Renal pelvis (tissue), 1 donor: ENCODE measurements at regions not wholly inside any gene's neighbourhood (a gene's known extent, or its start where the extent isn't known, plus 50 kb on each side); places are given as distances from the start of the nearest gene placed in this dataset.

Experiments used
- DNase-seq: peaks from one replicate; pipeline ENCODE4 v3.0.0-alpha.2; 2013

GRCh38 chrX:30950391-30950790 lies 61.3 kb upstream of the TAB3 start:
- DNase-seq, result no peak

GRCh38 chrX:30949554-30949953 lies 60.5 kb upstream of the TAB3 start:
- no peak for DNase-seq

DNA sequence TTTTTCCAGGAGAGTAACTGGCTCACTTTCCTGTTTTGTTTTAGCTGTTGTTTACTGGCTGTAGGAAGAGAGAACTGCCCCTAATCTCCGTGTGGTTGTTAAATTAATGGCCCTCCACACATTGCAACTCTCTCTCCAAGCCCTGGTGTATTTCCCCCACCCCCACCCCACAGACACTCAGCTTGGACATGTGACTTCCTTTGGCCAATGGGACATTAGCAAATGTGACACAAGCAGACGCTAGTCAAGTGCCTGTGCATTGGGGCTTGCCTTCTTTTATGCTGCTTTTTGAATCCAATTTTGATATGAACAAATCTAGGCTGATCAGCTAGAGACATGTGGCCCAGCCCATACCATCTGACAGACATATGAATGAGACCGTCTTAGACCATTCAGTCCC lies 59.6 kb upstream of the TAB3 start:
- no peak for DNase-seq

DNA sequence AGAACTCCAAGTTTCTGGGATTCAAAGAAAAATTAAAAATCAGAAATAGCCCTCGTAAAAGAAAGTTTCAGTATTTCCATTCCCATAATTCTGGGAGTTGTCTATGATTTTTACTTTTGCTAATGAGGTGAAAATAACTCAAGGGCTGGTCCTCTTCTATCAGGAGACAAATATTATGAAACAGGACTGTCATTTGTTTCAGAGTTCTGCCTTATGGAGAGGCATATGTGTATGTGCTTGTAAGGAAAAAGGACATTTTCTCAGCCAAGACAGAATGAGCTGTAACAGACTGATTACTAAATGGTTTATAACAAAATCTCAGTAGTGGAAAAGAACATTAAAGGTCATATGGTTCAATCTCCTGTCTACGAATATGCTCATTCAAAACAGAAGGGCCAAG lies 59.0 kb upstream of the TAB3 start:
- DNase-seq, result no peak

DNA sequence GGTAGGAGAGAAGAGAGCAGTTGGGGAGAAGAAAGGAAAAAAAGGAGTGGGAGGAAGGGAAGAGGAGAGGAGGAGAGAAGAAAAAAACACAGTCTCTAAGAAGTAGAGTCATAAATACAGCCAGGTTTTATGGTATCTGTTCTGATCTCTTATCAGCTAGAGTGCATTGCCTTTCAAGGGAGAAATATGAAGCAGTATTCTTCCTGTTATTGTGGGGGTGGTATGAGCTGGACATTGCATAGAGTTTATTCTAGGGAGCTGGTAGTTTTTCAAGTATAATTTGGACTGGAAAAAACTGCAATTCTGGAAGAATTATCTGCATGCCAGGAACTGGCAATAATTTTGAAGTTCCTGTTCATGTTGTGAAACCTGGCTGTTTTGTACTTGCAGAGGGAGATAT lies 54.9 kb upstream of the TAB3 start:
- no peak for DNase-seq

- DNase-seq, result no peak
Measured at GRCh38 chrX:30941898-30942297, 52.8 kb upstream of the TAB3 start.

DNA sequence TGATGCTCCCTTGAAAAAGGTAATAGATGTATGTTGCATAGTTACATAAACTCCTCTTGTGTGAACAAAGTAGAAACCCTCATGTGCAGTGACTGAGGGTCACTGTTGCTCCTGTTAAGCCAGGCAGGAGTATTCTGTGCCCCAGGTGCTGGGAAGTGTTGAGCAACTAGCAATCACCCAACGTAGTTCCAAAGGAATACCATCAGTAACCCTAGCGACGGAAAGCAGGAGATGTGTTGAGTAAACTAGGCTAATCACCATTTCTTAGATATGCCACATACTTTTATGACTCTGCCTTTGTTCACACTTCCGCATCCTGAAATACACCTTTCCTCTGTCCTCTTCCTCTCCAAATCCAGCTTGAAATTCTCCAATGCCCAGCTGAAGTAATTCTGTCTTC lies 50.9 kb upstream of the TAB3 start:
- no peak for DNase-seq
